Activated effector memory CD4-positive, alpha-beta T cell treated with Interleukin-2 at 50 U/mL for 16 hours (primary cell): ENCODE measurements at regions not wholly inside any gene's neighbourhood (a gene's known extent, or its start where the extent isn't known, plus 50 kb on each side); places are given as distances from the start of the nearest gene placed in this dataset.

ENCODE experiments used
- DNase-seq: peaks from one replicate; pipeline ENCODE4 v3.0.0-alpha.2; 2020

DNA sequence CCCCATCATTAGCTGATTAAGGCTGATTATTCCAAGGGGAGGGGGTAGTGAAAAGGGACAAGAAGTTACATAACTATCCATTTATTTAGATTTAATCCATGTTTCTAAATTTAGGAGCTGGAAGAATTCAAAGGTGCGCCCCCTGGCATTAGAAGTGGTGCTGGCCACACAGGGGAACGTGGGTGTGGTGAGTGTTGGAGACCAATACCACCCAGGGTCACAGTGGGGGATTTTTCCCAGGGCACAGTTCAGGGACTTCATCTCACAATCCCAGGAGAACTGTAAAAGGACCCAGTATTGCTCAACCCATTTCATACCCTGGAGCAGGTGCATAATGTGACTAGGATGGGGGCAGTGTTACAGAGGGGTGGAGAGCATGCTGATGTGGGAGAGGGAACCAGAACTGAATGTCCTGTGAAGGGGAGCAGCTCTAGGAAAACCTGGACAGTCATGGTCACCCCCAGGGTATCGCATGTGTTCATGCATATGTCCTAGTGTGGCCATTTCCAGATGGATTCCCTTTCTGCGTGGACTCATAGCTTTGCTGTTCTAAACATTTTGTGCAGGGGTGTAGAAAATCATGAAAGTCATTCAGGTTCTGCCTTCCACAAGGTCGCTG, 110.3 kb downstream of the LSM3 start:
- DNase-seq = no peak

DNA sequence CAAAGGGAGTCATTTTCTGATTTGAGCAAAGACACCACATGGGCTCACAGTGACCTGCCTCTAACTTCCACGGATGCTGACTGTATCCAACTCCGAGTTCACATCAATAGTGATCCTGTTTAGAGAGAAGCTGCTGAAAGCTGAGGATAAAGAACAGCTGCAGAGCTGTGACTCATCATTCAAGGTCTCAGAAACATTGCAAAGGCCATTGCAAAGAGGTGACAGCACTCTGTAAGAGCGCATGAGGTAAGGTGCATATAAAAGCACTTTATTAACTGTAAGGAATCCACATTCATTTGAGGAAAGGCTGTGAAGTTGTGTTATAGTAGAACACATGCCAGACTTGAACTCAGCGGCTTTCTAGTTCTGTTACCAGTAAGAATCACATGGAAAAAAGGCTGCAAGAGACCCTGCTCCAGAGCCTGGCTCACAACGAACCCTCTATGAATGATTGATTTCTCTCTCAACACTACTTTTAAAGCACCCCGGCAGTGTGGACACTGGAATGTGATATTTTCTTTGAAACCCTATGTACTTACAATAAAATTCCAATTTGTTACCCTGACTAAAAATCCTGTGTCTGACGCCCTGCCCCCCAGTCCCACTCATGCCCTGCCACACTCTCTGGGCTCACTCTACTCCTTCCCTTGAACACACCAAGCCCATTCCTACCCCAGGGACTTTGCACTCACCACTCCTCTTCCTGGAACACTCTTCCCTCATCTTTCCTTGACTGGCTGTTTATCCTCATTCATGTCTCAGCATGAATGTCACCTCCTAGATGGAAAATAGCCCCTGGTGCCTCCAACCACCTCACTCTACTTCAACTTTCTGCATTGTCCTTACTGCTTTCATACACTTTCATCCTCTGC, 111.2 kb downstream of the LSM3 start:
- no peak for DNase-seq

GRCh38 chr3:14290631-14291385, 111.6 kb upstream of the SLC6A6 start:
- no peak for DNase-seq

GRCh38 chr3:14295037-14295436, 107.4 kb upstream of the SLC6A6 start:
- no peak for DNase-seq

DNA sequence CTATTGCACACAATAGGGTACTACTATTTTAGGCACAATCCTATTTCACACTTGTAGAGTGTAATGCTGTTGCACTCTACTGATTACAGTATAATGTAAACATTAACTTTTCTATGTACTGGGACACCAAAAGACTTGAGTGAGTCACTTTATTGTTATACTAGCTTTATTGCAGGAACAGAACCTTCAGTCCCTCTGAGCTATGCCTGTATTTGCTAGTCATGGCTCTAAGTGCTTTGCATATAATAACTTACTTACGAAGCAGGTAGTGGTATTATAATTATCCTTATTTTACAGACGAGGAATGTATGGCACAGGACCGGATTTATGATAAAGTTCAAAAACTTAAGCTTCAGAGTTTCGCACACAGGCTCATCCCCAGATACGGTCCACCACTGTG, 106.6 kb upstream of the SLC6A6 start:
- no peak for DNase-seq

GRCh38 chr3:14297305-14297704, 105.1 kb upstream of the SLC6A6 start:
- DNase-seq = no peak

DNA sequence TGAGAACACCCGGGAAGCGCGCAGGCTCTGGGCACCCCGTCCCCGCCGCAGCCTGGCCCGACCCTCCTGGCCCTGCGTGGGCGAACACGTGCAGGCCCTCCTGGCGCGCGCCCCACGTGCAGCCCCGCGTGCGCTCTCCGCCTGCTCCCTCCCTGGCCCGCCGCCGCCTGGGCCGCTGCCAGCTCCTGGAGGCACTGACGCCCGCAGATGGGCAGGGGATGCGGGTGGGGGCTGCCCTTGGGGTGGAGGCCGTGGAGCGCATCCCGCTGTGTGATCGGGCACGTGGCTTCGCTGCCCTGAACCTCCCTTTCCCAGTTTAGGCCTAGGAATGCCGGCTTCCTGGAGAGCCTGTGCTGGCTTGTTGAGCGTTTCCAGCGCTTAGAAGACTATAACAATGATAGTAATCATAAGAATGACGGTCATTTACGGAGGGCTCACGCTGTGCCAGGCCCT, 104.6 kb upstream of the SLC6A6 start:
- no peak for DNase-seq

DNA sequence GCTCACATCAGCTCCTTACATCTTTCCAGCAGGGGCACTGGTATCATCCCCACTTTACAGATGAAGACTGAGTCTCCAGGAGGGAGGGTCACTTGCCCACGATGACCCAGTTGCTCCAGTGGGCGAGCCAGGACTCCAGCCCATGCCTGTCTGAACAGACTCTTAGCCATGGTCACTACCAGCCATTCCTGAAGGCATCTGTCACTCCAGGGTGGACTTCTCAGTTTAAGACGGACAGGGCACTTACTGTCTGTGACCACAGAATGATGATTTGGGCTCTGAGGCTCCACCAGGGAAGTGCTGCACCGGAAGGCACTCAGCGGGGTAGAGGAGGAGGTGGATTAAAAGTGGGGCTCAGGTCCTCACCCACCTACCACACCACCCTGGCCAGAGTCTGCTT, 104.0 kb upstream of the SLC6A6 start:
- no peak for DNase-seq

- DNase-seq = no peak
Observed at GRCh38 chr3:14298991-14299555, 103.3 kb upstream of the SLC6A6 start.

GRCh38 chr3:14299767-14300166, 102.6 kb upstream of the SLC6A6 start:
- no peak for DNase-seq

GRCh38 chr3:14300721-14301399, 101.5 kb upstream of the SLC6A6 start:
- no peak for DNase-seq

GRCh38 chr3:14301558-14301957, 100.8 kb upstream of the SLC6A6 start:
- DNase-seq = no peak

GRCh38 chr3:14303336-14304100, 98.9 kb upstream of the SLC6A6 start:
- no peak for DNase-seq

GRCh38 chr3:14304101-14305045, 98.0 kb upstream of the SLC6A6 start:
- DNase-seq = no peak

GRCh38 chr3:14305324-14305723, 97.1 kb upstream of the SLC6A6 start:
- DNase-seq = no peak

DNA sequence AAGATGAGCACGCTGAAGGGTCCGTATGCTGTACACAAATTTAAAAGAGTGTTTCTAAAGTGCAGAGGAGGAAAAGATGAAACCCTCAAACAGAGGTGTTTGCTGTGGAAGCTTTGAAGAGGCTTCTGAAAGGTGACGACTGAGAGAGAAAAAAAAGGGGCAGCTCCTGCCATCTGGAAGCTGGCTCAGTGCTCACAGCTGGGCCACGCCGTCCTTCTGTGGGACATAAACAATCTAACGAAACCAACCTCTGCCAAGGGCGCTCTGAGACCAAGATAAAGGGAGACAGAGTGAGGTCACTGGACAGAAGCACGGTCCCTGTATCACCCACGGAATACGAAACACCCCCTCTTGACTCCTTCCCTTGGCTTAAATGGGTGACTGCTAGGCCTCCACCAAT, 96.3 kb upstream of the SLC6A6 start:
- no peak for DNase-seq

DNA sequence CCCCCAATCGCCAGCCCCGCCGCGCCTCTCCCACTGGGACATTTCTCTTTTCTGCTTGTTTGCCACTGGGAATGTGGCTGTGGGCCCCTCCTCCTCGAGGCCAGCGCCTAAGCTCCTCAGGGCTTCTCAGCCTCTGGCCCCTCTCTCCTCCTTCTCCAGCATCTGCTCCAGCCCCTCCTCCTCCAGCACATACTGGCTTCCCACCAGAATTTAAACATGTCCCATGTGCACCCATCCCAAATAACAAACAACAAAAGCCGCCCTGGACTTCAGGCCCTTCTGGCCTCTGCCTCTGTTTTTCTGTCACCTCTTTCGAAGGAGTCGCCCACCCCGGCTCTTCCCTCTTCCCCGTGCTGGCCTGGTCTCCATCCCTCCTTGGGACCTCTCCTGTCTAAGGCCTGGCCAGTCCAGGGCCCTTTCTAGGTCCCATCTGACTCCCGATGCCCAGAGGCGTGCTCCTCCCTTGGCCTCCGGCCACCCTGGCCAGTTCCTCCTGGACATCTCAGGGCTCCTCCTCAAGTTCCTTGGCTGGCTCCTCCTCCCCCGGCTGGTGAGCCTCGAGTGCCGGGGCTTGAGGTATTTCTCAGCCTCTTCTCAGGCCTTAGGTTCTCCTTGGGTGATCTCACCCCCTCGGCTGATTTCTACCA, 94.6 kb upstream of the SLC6A6 start:
- DNase-seq = no peak

DNA sequence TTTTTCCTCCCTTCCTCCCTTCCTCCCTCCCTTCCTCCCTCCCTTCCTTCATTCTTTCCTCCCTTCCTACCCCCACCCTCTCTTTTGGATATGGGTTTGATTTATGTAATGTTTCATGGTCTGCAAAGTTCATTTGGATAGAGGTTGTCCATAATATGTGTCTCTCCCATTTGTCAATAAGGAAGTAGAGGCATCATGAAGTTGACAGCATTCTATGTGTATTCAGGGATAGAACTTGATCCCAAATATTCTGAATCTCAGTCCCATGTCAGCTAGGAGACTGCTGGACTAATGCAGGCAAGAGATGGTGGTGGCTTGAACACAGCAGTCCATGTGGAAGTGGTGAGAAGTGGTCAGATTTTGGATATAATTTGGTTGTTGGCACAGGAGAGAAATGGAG, 90.7 kb upstream of the SLC6A6 start:
- DNase-seq = no peak

DNA sequence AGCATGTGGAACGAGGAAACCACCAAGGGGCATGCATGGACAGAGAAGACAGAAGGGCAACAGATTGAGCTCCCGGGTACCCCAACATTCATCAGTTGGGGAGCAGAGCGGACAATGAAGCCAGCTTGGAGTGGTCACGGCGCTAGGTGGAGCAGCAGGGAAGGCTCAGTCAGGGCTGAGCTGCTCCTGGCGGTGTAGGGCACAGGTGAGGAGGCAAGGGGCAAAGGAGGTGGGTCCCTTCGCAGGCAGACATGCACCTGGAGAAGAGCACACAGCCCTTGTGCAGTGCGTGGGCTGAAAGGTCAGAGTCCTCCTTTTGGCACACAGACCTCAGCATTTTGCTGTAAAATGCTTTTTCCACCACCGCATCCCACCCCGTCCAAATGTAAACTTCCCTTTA, 90.0 kb upstream of the SLC6A6 start:
- DNase-seq = no peak

DNA sequence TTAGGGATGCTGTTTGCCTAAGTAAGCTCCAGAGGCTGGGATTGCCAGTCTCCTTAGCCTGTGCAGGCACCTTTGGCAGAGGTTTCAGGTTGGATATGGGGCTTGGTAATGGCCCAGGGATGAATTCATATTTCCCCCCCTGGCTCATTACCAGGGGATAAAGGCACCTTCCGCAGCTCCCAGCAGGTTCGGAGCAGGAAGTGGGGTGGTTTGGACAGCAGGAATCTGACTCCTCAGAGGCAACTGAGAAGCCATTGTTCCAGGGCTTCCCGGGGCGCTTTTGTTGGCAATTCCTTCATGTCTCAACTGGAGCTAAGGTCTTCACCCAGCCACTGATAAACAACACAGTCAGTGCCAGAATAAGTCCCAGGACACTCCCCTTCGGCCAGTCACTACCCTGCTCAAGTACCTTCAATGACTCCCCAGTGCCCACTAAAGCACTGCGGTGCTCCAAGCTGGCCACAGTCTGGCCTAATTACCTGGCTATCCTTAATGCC, 85.3 kb upstream of the SLC6A6 start:
- no peak for DNase-seq
